ENCODE measurements at regions not wholly inside any gene's neighbourhood (a gene's known extent, or its start where the extent isn't known, plus 50 kb on each side); places are given as distances from the start of the nearest gene placed in this dataset.
A peak's percentile ranks its signal among the peaks of the same experiment; 100 is the strongest.

- Histone ChIP-seq H4K91ac (ENCODE audit: low read length) (no peak overlapping the region), H3K14ac (ENCODE audit: low read length in 2 of 2) (no peak overlapping the region), H3K36me3 (ENCODE audit: control insufficient read depth in 1 of 2, insufficient read depth in 2 of 2, low read depth in 1 of 2, low read length in 2 of 2) (no peaks in the 10 kb centered on the region), H3K27me3 (ENCODE audit: control insufficient read depth in 1 of 2, insufficient read depth in 1 of 2, low read length in 2 of 2) (no peaks in the 10 kb centered on the region), H3K9ac (ENCODE audit: low read length) (no peak overlapping the region), H3K4me1 (ENCODE audit: control insufficient read depth, insufficient read depth, low read depth, low read length) (peaks cover 5% of the 10 kb centered on the region), H3K23ac (ENCODE audit: low read length in 2 of 2) (no peak overlapping the region), H2BK12ac (ENCODE audit: low read length in 2 of 2) (no peak overlapping the region), H3K18ac (ENCODE audit: low read depth in 1 of 2, low read length in 2 of 2) (no peak overlapping the region), H2BK5ac (ENCODE audit: low read depth, low read length, poor library complexity, severe bottlenecking) (peak overlapping the region; percentile 4), H3K4ac (ENCODE audit: low read depth in 1 of 2, low read length in 2 of 2) (no peak overlapping the region), H4K8ac (ENCODE audit: low read length) (no peak overlapping the region), H3K4me2 (ENCODE audit: low read length, poor library complexity, severe bottlenecking) (no peak overlapping the region), H3K9me3 (ENCODE audit: control insufficient read depth, low read length) (no peaks in the 10 kb centered on the region), H2BK15ac (ENCODE audit: low read depth, poor library complexity, severe bottlenecking) (no peak overlapping the region), H2AK5ac (ENCODE audit: low read length, severe bottlenecking) (peak overlapping the region; percentile 84), H2AFZ (ENCODE audit: low read depth, low read length) (no peak overlapping the region), H2BK120ac (ENCODE audit: low read depth, low read length) (no peak overlapping the region), H3K27ac (ENCODE audit: low read length, poor library complexity, severe bottlenecking) (peak overlapping the region; percentile 100), H3K79me1 (replicated peaks; ENCODE audit: low read length, poor library complexity, severe bottlenecking) (peaks cover 1% of the 10 kb centered on the region), H3K4me3 (ENCODE audit: insufficient read depth in 1 of 2, low read depth in 1 of 2, low read length in 2 of 2) (no peak overlapping the region)
- 91% methylated on average over 1 of the region's 3 CpGs for WGBS
- no peak for DNase-seq
Observed at GRCh38 chr3:102089239-102089638, 239.9 kb downstream of the NFKBIZ start.

- no peak overlapping the region for H3K9ac ChIP-seq (ENCODE audit: low read length)
- no peak overlapping the region for H3K14ac ChIP-seq (ENCODE audit: low read length in 2 of 2)
- peaks cover 1% of the 10 kb centered on the region for H3K79me1 ChIP-seq (replicated peaks; ENCODE audit: low read length, poor library complexity, severe bottlenecking)
- H3K18ac ChIP-seq (ENCODE audit: low read depth in 1 of 2, low read length in 2 of 2): no peak overlapping the region
- peak overlapping the region; percentile 94 for H2BK5ac ChIP-seq (ENCODE audit: low read depth, low read length, poor library complexity, severe bottlenecking)
- H3K36me3 ChIP-seq (ENCODE audit: control insufficient read depth in 1 of 2, insufficient read depth in 2 of 2, low read depth in 1 of 2, low read length in 2 of 2): no peaks in the 10 kb centered on the region
- DNase-seq: peak; percentile 96
- peak overlapping the region; percentile 86 for H2AK5ac ChIP-seq (ENCODE audit: low read length, severe bottlenecking)
- H2BK120ac ChIP-seq (ENCODE audit: low read depth, low read length): no peak overlapping the region
- no peaks in the 10 kb centered on the region for H3K27me3 ChIP-seq (ENCODE audit: control insufficient read depth in 1 of 2, insufficient read depth in 1 of 2, low read length in 2 of 2)
- H3K27ac ChIP-seq (ENCODE audit: low read length, poor library complexity, severe bottlenecking): peak overlapping the region; percentile 100
- H3K9me3 ChIP-seq (ENCODE audit: control insufficient read depth, low read length): no peaks in the 10 kb centered on the region
- no peak overlapping the region for H3K23ac ChIP-seq (ENCODE audit: low read length in 2 of 2)
- H2BK15ac ChIP-seq (ENCODE audit: low read depth, poor library complexity, severe bottlenecking): no peak overlapping the region
- no peak overlapping the region for H3K4ac ChIP-seq (ENCODE audit: low read depth in 1 of 2, low read length in 2 of 2)
- H3K4me3 ChIP-seq (ENCODE audit: insufficient read depth in 1 of 2, low read depth in 1 of 2, low read length in 2 of 2): no peak overlapping the region
- no peak overlapping the region for H2BK12ac ChIP-seq (ENCODE audit: low read length in 2 of 2)
- WGBS: 30% methylated on average over 7 of the region's 10 CpGs
- no peak overlapping the region for H2AFZ ChIP-seq (ENCODE audit: low read depth, low read length)
- no peak overlapping the region for H4K91ac ChIP-seq (ENCODE audit: low read length)
- peaks cover 5% of the 10 kb centered on the region for H3K4me1 ChIP-seq (ENCODE audit: control insufficient read depth, insufficient read depth, low read depth, low read length)
- no peak overlapping the region for H3K4me2 ChIP-seq (ENCODE audit: low read length, poor library complexity, severe bottlenecking)
- H4K8ac ChIP-seq (ENCODE audit: low read length): no peak overlapping the region
Observed at GRCh38 chr3:102089904-102090720, 240.8 kb downstream of the NFKBIZ start.

GRCh38 chr3:102090721-102091045, 241.4 kb downstream of the NFKBIZ start:
- Histone ChIP-seq H3K4me2 (ENCODE audit: low read length, poor library complexity, severe bottlenecking) (no peak overlapping the region), H3K4me3 (ENCODE audit: insufficient read depth in 1 of 2, low read depth in 1 of 2, low read length in 2 of 2) (no peak overlapping the region), H3K27me3 (ENCODE audit: control insufficient read depth in 1 of 2, insufficient read depth in 1 of 2, low read length in 2 of 2) (no peaks in the 10 kb centered on the region), H4K8ac (ENCODE audit: low read length) (no peak overlapping the region), H3K9me3 (ENCODE audit: control insufficient read depth, low read length) (no peaks in the 10 kb centered on the region), H2BK120ac (ENCODE audit: low read depth, low read length) (no peak overlapping the region), H2AK5ac (ENCODE audit: low read length, severe bottlenecking) (peak overlapping the region; percentile 86), H3K23ac (ENCODE audit: low read length in 2 of 2) (no peak overlapping the region), H2BK12ac (ENCODE audit: low read length in 2 of 2) (no peak overlapping the region), H3K4me1 (ENCODE audit: control insufficient read depth, insufficient read depth, low read depth, low read length) (peaks cover 5% of the 10 kb centered on the region), H4K91ac (ENCODE audit: low read length) (no peak overlapping the region), H3K4ac (ENCODE audit: low read depth in 1 of 2, low read length in 2 of 2) (no peak overlapping the region), H3K27ac (ENCODE audit: low read length, poor library complexity, severe bottlenecking) (peak overlapping the region; percentile 100), H2BK5ac (ENCODE audit: low read depth, low read length, poor library complexity, severe bottlenecking) (peak overlapping the region; percentile 94), H3K36me3 (ENCODE audit: control insufficient read depth in 1 of 2, insufficient read depth in 2 of 2, low read depth in 1 of 2, low read length in 2 of 2) (no peaks in the 10 kb centered on the region), H3K79me1 (replicated peaks; ENCODE audit: low read length, poor library complexity, severe bottlenecking) (peaks cover 1% of the 10 kb centered on the region), H3K9ac (ENCODE audit: low read length) (no peak overlapping the region), H2BK15ac (ENCODE audit: low read depth, poor library complexity, severe bottlenecking) (no peak overlapping the region), H3K14ac (ENCODE audit: low read length in 2 of 2) (no peak overlapping the region), H3K18ac (ENCODE audit: low read depth in 1 of 2, low read length in 2 of 2) (no peak overlapping the region), H2AFZ (ENCODE audit: low read depth, low read length) (no peak overlapping the region)
- WGBS: 61% methylated on average over 3 of the region's 3 CpGs
- DNase-seq: peak; percentile 79

- no peak overlapping the region for H3K4me3 ChIP-seq (ENCODE audit: insufficient read depth in 1 of 2, low read depth in 1 of 2, low read length in 2 of 2)
- no peak overlapping the region for H3K23ac ChIP-seq (ENCODE audit: low read length in 2 of 2)
- H3K4me2 ChIP-seq (ENCODE audit: low read length, poor library complexity, severe bottlenecking): no peak overlapping the region
- H3K4me1 ChIP-seq (ENCODE audit: control insufficient read depth, insufficient read depth, low read depth, low read length): peaks cover 5% of the 10 kb centered on the region
- H2BK15ac ChIP-seq (ENCODE audit: low read depth, poor library complexity, severe bottlenecking): no peak overlapping the region
- no peak for DNase-seq
- no peak overlapping the region for H2BK12ac ChIP-seq (ENCODE audit: low read length in 2 of 2)
- H3K27me3 ChIP-seq (ENCODE audit: control insufficient read depth in 1 of 2, insufficient read depth in 1 of 2, low read length in 2 of 2): no peaks in the 10 kb centered on the region
- peak overlapping the region; percentile 85 for H2BK5ac ChIP-seq (ENCODE audit: low read depth, low read length, poor library complexity, severe bottlenecking)
- no peak overlapping the region for H2AFZ ChIP-seq (ENCODE audit: low read depth, low read length)
- no peak overlapping the region for H2BK120ac ChIP-seq (ENCODE audit: low read depth, low read length)
- H3K9ac ChIP-seq (ENCODE audit: low read length): no peak overlapping the region
- peak overlapping the region; percentile 99 for H3K27ac ChIP-seq (ENCODE audit: low read length, poor library complexity, severe bottlenecking)
- H3K4ac ChIP-seq (ENCODE audit: low read depth in 1 of 2, low read length in 2 of 2): no peak overlapping the region
- no peak overlapping the region for H4K8ac ChIP-seq (ENCODE audit: low read length)
- no peak overlapping the region for H3K14ac ChIP-seq (ENCODE audit: low read length in 2 of 2)
- H3K9me3 ChIP-seq (ENCODE audit: control insufficient read depth, low read length): no peaks in the 10 kb centered on the region
- H3K18ac ChIP-seq (ENCODE audit: low read depth in 1 of 2, low read length in 2 of 2): no peak overlapping the region
- no peak overlapping the region for H4K91ac ChIP-seq (ENCODE audit: low read length)
- H2AK5ac ChIP-seq (ENCODE audit: low read length, severe bottlenecking): peak overlapping the region; percentile 64
- WGBS: no CpG with 5 or more reads among the region's 2 CpGs
- peaks cover 1% of the 10 kb centered on the region for H3K79me1 ChIP-seq (replicated peaks; ENCODE audit: low read length, poor library complexity, severe bottlenecking)
- H3K36me3 ChIP-seq (ENCODE audit: control insufficient read depth in 1 of 2, insufficient read depth in 2 of 2, low read depth in 1 of 2, low read length in 2 of 2): no peaks in the 10 kb centered on the region
Observed at GRCh38 chr3:102091358-102091757, 242.0 kb downstream of the NFKBIZ start.

All from mesenchymal stem cell (in vitro differentiated cells and primary cell).